NCI-H526 treated with DMSO at 0.1 percent for 48 hours (cell line): ENCODE measurements at regions not wholly inside any gene's neighbourhood (a gene's known extent, or its start where the extent isn't known, plus 50 kb on each side); places are given as distances from the start of the nearest gene placed in this dataset.
"Not testable (repeated sequence)": the region's sequence is repeated elsewhere in the genome, so short reads cannot be mapped to it uniquely, and the experiment has no call there.

Source experiments
- DNase-seq: peaks from one replicate; lab custom pipeline; 2025; lab: John Stamatoyannopoulos, UW

- no peak for DNase-seq
Measured at GRCh38 chr7:83882551-83882950, 233.6 kb upstream of the SEMA3E start.

- DNase-seq, result no peak
Measured at GRCh38 chr7:83879063-83879462, 230.1 kb upstream of the SEMA3E start.

GRCh38 chr7:83878614-83879013, 229.7 kb upstream of the SEMA3E start:
- DNase-seq, result no peak

- DNase-seq, result no peak
Measured at GRCh38 chr7:83876593-83876992, 227.7 kb upstream of the SEMA3E start.

GRCh38 chr7:83873459-83873858, 224.5 kb upstream of the SEMA3E start:
- no peak for DNase-seq

GRCh38 chr7:83872501-83872900, 223.6 kb upstream of the SEMA3E start:
- no peak for DNase-seq

GRCh38 chr7:83870515-83870914, 221.6 kb upstream of the SEMA3E start:
- no peak for DNase-seq

GRCh38 chr7:83866582-83866981, 217.6 kb upstream of the SEMA3E start:
- no peak for DNase-seq

GRCh38 chr7:83864551-83864950, 215.6 kb upstream of the SEMA3E start:
- DNase-seq, result no peak

- DNase-seq, result no peak
Measured at GRCh38 chr7:83863906-83864305, 215.0 kb upstream of the SEMA3E start.

- no peak for DNase-seq
Measured at GRCh38 chr7:83861876-83862275, 212.9 kb upstream of the SEMA3E start.

GRCh38 chr7:83859827-83860226, 210.9 kb upstream of the SEMA3E start:
- DNase-seq, result no peak

- no peak for DNase-seq
Measured at GRCh38 chr7:83857691-83858090, 208.8 kb upstream of the SEMA3E start.

GRCh38 chr7:83856094-83856493, 207.2 kb upstream of the SEMA3E start:
- no peak for DNase-seq

GRCh38 chr7:83852136-83852535, 203.2 kb upstream of the SEMA3E start:
- peak; percentile 48 for DNase-seq

- DNase-seq, result no peak
Measured at GRCh38 chr7:83851551-83851950, 202.6 kb upstream of the SEMA3E start.

GRCh38 chr7:83850941-83851340, 202.0 kb upstream of the SEMA3E start:
- no peak for DNase-seq

- DNase-seq, result no peak
Measured at GRCh38 chr7:83850125-83850524, 201.2 kb upstream of the SEMA3E start.

GRCh38 chr7:83849131-83849530, 200.2 kb upstream of the SEMA3E start:
- DNase-seq, result no peak

- no peak for DNase-seq
Measured at GRCh38 chr7:83842894-83843293, 194.0 kb upstream of the SEMA3E start.

- no peak for DNase-seq
Measured at GRCh38 chr7:83837683-83838082, 188.7 kb upstream of the SEMA3E start.

GRCh38 chr7:83836028-83836427, 187.1 kb upstream of the SEMA3E start:
- no peak for DNase-seq

GRCh38 chr7:83835424-83835823, 186.5 kb upstream of the SEMA3E start:
- DNase-seq, result no peak

GRCh38 chr7:83833721-83834120, 184.8 kb upstream of the SEMA3E start:
- not testable (repeated sequence) for DNase-seq

GRCh38 chr7:83832009-83832408, 183.1 kb upstream of the SEMA3E start:
- DNase-seq, result no peak
